MM.1S (cell line): ENCODE measurements at regions not wholly inside any gene's neighbourhood (a gene's known extent, or its start where the extent isn't known, plus 50 kb on each side); places are given as distances from the start of the nearest gene placed in this dataset.

Source experiments
- EZH2 ChIP-seq: fragments of 300-600 bp; sonication (generic); optimal IDR thresholded peaks from 2 replicates; pipeline ENCODE3; 2017; ENCODE audit warnings: low read depth, mild to moderate bottlenecking, antibody characterized with exemption, low read length, mixed read lengths
- TF ChIP-seq, protein P1 (sequence below): fragments of 300-600 bp; sonication (generic); IDR thresholded peaks from 2 replicates; pipeline ENCODE4 v1.5.1; 2016; ENCODE audit warnings: antibody characterized with exemption, low read length, mixed read lengths

DNA sequence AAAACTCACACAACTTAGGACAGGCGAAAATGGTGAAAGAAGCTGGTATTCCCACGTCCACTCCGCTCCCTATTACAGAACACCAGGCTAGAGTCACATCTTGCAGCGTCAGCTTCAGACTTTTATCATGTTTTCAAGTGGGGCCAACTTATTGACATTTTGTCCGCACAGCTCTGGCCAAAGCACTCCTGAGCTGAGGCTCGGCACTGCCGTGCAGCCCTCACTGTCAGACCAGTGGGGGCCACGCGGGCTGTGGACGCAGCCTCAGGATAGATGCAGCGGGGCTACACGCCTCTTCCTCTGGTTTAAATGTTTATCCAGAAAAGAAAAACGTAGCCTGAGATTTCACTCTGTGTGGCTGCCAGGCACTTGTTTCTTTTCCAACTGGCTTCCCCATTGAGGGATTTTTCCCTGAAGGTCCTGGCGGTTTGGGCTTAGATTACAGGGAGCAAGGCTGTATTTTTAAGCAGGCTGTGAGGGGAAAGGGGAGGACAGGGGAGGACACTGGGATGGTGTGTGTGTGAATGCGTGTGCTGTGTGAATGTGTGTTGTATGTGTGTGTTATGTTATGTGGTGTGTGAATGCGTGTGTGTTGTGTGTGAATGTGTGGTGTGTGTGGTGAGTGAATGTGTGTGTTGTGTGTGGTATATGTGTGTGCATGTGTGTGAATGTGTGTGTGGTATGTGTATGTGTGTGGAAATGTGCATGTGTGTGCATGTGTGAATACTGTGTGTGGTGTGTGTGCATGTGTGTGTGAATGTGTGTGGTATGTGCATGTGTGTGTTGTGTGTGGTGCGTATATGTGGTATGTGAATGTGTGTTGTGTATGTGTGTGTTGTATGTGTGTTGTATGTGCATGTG lies 267.6 kb downstream of the DCDC2C start:
- TF ChIP-seq, protein P1, sequence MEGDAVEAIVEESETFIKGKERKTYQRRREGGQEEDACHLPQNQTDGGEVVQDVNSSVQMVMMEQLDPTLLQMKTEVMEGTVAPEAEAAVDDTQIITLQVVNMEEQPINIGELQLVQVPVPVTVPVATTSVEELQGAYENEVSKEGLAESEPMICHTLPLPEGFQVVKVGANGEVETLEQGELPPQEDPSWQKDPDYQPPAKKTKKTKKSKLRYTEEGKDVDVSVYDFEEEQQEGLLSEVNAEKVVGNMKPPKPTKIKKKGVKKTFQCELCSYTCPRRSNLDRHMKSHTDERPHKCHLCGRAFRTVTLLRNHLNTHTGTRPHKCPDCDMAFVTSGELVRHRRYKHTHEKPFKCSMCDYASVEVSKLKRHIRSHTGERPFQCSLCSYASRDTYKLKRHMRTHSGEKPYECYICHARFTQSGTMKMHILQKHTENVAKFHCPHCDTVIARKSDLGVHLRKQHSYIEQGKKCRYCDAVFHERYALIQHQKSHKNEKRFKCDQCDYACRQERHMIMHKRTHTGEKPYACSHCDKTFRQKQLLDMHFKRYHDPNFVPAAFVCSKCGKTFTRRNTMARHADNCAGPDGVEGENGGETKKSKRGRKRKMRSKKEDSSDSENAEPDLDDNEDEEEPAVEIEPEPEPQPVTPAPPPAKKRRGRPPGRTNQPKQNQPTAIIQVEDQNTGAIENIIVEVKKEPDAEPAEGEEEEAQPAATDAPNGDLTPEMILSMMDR = no peak
- TF ChIP-seq EZH2 = no peak
